ENCODE measurements at regions not wholly inside any gene's neighbourhood (a gene's known extent, or its start where the extent isn't known, plus 50 kb on each side); places are given as distances from the start of the nearest gene placed in this dataset.
A peak's percentile ranks its signal among the peaks of the same experiment; 100 is the strongest.
"Not testable (repeated sequence)": the region's sequence is repeated elsewhere in the genome, so short reads cannot be mapped to it uniquely, and the experiment has no call there.

- not testable (repeated sequence) for DNase-seq (ENCODE audit: low read depth)
Measured at GRCh38 chr9:63912451-63912850, 1372.6 kb downstream of the FOXD4L5 start.

- not testable (repeated sequence) for DNase-seq (ENCODE audit: low read depth)
Measured at GRCh38 chr9:63909076-63909475, 1375.9 kb downstream of the FOXD4L5 start.

GRCh38 chr9:63899637-63900190, 1385.3 kb downstream of the FOXD4L5 start:
- not testable (repeated sequence) for DNase-seq (ENCODE audit: low read depth)

GRCh38 chr9:63881386-63881785, 1403.6 kb downstream of the FOXD4L5 start:
- not testable (repeated sequence) for DNase-seq (ENCODE audit: low read depth)

- DNase-seq (ENCODE audit: low read depth) = not testable (repeated sequence)
Measured at GRCh38 chr9:63876380-63876779, 1408.6 kb downstream of the FOXD4L5 start.

- peak; percentile 70 for DNase-seq (ENCODE audit: low read depth)
Measured at GRCh38 chr9:63859475-63860215, 1425.4 kb downstream of the FOXD4L5 start.

- DNase-seq (ENCODE audit: low read depth) = not testable (repeated sequence)
Measured at GRCh38 chr9:63859090-63859474, 1425.9 kb downstream of the FOXD4L5 start.

- DNase-seq (ENCODE audit: low read depth) = not testable (repeated sequence)
Measured at GRCh38 chr9:63853140-63853751, 1431.8 kb downstream of the FOXD4L5 start.

- not testable (repeated sequence) for DNase-seq (ENCODE audit: low read depth)
Measured at GRCh38 chr9:63824804-63825203, 1460.2 kb downstream of the FOXD4L5 start.

GRCh38 chr9:63823375-63824201, 1461.4 kb downstream of the FOXD4L5 start:
- DNase-seq (ENCODE audit: low read depth) = not testable (repeated sequence)

- DNase-seq (ENCODE audit: low read depth) = not testable (repeated sequence)
Measured at GRCh38 chr9:63822615-63823374, 1462.2 kb downstream of the FOXD4L5 start.

GRCh38 chr9:63821293-63821692, 1463.7 kb downstream of the FOXD4L5 start:
- DNase-seq (ENCODE audit: low read depth) = not testable (repeated sequence)

- not testable (repeated sequence) for DNase-seq (ENCODE audit: low read depth)
Measured at GRCh38 chr9:63820882-63821281, 1464.1 kb downstream of the FOXD4L5 start.

GRCh38 chr9:63820383-63820782, 1464.6 kb downstream of the FOXD4L5 start:
- DNase-seq (ENCODE audit: low read depth) = peak; percentile 1

GRCh38 chr9:63817622-63818518, 1467.1 kb downstream of the FOXD4L5 start:
- DNase-seq (ENCODE audit: low read depth) = peak; percentile 6

- peak; percentile 78 for DNase-seq (ENCODE audit: low read depth)
Measured at GRCh38 chr9:63816751-63817621, 1468.0 kb downstream of the FOXD4L5 start.

GRCh38 chr9:63814970-63815669, 1469.9 kb downstream of the FOXD4L5 start:
- not testable (repeated sequence) for DNase-seq (ENCODE audit: low read depth)

GRCh38 chr9:63813391-63814021, 1471.5 kb downstream of the FOXD4L5 start:
- DNase-seq (ENCODE audit: low read depth) = not testable (repeated sequence)
